ENCODE measurements at regions not wholly inside any gene's neighbourhood (a gene's known extent, or its start where the extent isn't known, plus 50 kb on each side); places are given as distances from the start of the nearest gene placed in this dataset.

GRCh38 chr2:53485021-53485728 lies 282.4 kb upstream of the CHAC2 start:
- Histone ChIP-seq H3K27me3 (replicated peaks in 1 of 2; ENCODE audit: control insufficient read depth in 2 of 2, extremely low read depth in 1 of 2, insufficient read depth in 2 of 2, low read length in 1 of 2) (no peaks in the 10 kb centered on the region), H3K36me3 (ENCODE audit: control insufficient read depth in 2 of 2, extremely low read depth in 1 of 2, insufficient read depth in 1 of 2, low read length in 1 of 2) (no peaks in the 10 kb centered on the region), H3K4me1 (ENCODE audit: control insufficient read depth in 1 of 2, extremely low read depth in 1 of 2, insufficient read depth in 2 of 2, low read length in 2 of 2) (no peaks in the 10 kb centered on the region), H3K27ac (ENCODE audit: low read length) (no peak overlapping the region), H3K4me3 (ENCODE audit: control insufficient read depth in 1 of 2, extremely low read depth in 1 of 2, low read length in 1 of 2) (no peak overlapping the region), H3K9me3 (no peaks in the 10 kb centered on the region)
- Mint-ChIP-seq H3K4me1 (no peaks in the 10 kb centered on the region), H3K4me3 (no peak overlapping the region), H3K27me3 (no peaks in the 10 kb centered on the region), H3K36me3 (no peaks in the 10 kb centered on the region), H3K9me3 (peaks cover 0 to 3% (median 0%) of the 10 kb centered on the region in 3 donors), H3K27ac (no peak overlapping the region)
- 80% methylated on average over 2 of the region's 3 CpGs for WGBS (ENCODE audit: insufficient coverage)
- DNase-seq (no peak), ATAC-seq (replicated peaks in 1 of 4) (no peak)
- ChIA-PET CTCF (no interaction called here), POLR2A (no interaction called here)

- H3K4me3 Mint-ChIP-seq: no peak overlapping the region
- H3K27ac ChIP-seq (ENCODE audit: low read length): no peak overlapping the region
- POLR2A ChIA-PET: no interaction called here
- DNase-seq: no peak
- H3K27ac Mint-ChIP-seq: no peak overlapping the region
- H3K36me3 ChIP-seq (ENCODE audit: control insufficient read depth in 2 of 2, extremely low read depth in 1 of 2, insufficient read depth in 1 of 2, low read length in 1 of 2): no peaks in the 10 kb centered on the region
- no peaks in the 10 kb centered on the region for H3K4me1 Mint-ChIP-seq
- no peaks in the 10 kb centered on the region for H3K36me3 Mint-ChIP-seq
- no peaks in the 10 kb centered on the region for H3K27me3 ChIP-seq (replicated peaks in 1 of 2; ENCODE audit: control insufficient read depth in 2 of 2, extremely low read depth in 1 of 2, insufficient read depth in 2 of 2, low read length in 1 of 2)
- no peak overlapping the region for H3K4me3 ChIP-seq (ENCODE audit: control insufficient read depth in 1 of 2, extremely low read depth in 1 of 2, low read length in 1 of 2)
- 93% methylated on average over 3 of the region's 4 CpGs for WGBS (ENCODE audit: insufficient coverage)
- peaks cover 0 to 3% (median 0%) of the 10 kb centered on the region in 3 donors for H3K9me3 Mint-ChIP-seq
- H3K27me3 Mint-ChIP-seq: no peaks in the 10 kb centered on the region
- CTCF ChIA-PET: no interaction called here
- H3K9me3 ChIP-seq: no peaks in the 10 kb centered on the region
- ATAC-seq (replicated peaks in 1 of 4): no peak
- no peaks in the 10 kb centered on the region for H3K4me1 ChIP-seq (ENCODE audit: control insufficient read depth in 1 of 2, extremely low read depth in 1 of 2, insufficient read depth in 2 of 2, low read length in 2 of 2)
Measured at GRCh38 chr2:53484531-53484930, 283.1 kb upstream of the CHAC2 start.

GRCh38 chr2:53477517-53477916 lies 290.1 kb upstream of the CHAC2 start:
- H3K4me3 Mint-ChIP-seq: no peak overlapping the region
- ChIA-PET POLR2A (no interaction called here), CTCF (interaction anchor here in 1 of 2 donors (0.7 kb wide), 1 partner anchor 9 kb away, joined by 4 read pairs; no protein-coding TSS in a partner anchor)
- no peaks in the 10 kb centered on the region for H3K4me1 Mint-ChIP-seq
- peaks cover 0 to 3% (median 0%) of the 10 kb centered on the region in 3 donors for H3K9me3 Mint-ChIP-seq
- no peak overlapping the region for H3K27ac Mint-ChIP-seq
- peaks cover 0 to 10% of the 10 kb centered on the region in 2 donors for H3K27me3 Mint-ChIP-seq
- no peaks in the 10 kb centered on the region for H3K4me1 ChIP-seq (ENCODE audit: control insufficient read depth in 1 of 2, extremely low read depth in 1 of 2, insufficient read depth in 2 of 2, low read length in 2 of 2)
- H3K27me3 ChIP-seq (replicated peaks in 1 of 2; ENCODE audit: control insufficient read depth in 2 of 2, extremely low read depth in 1 of 2, insufficient read depth in 2 of 2, low read length in 1 of 2): no peaks in the 10 kb centered on the region
- WGBS (ENCODE audit: insufficient coverage): no CpG with 5 or more reads among the region's 1 CpG
- H3K4me3 ChIP-seq (ENCODE audit: control insufficient read depth in 1 of 2, extremely low read depth in 1 of 2, low read length in 1 of 2): no peak overlapping the region
- no peaks in the 10 kb centered on the region for H3K36me3 ChIP-seq (ENCODE audit: control insufficient read depth in 2 of 2, extremely low read depth in 1 of 2, insufficient read depth in 1 of 2, low read length in 1 of 2)
- ATAC-seq (replicated peaks in 1 of 4) (no peak), DNase-seq (no peak)
- no peaks in the 10 kb centered on the region for H3K36me3 Mint-ChIP-seq
- no peaks in the 10 kb centered on the region for H3K9me3 ChIP-seq
- H3K27ac ChIP-seq (ENCODE audit: low read length): no peak overlapping the region

GRCh38 chr2:53476834-53477233 lies 290.8 kb upstream of the CHAC2 start:
- no peaks in the 10 kb centered on the region for H3K36me3 ChIP-seq (ENCODE audit: control insufficient read depth in 2 of 2, extremely low read depth in 1 of 2, insufficient read depth in 1 of 2, low read length in 1 of 2)
- H3K27ac Mint-ChIP-seq: no peak overlapping the region
- DNase-seq (no peak), ATAC-seq (replicated peaks in 1 of 4) (no peak)
- H3K9me3 Mint-ChIP-seq: no peaks in the 10 kb centered on the region
- WGBS (ENCODE audit: insufficient coverage): 77% methylated on average over 3 of the region's 6 CpGs
- no peaks in the 10 kb centered on the region for H3K4me1 Mint-ChIP-seq
- H3K4me1 ChIP-seq (ENCODE audit: control insufficient read depth in 1 of 2, extremely low read depth in 1 of 2, insufficient read depth in 2 of 2, low read length in 2 of 2): no peaks in the 10 kb centered on the region
- no peaks in the 10 kb centered on the region for H3K9me3 ChIP-seq
- no peak overlapping the region for H3K4me3 ChIP-seq (ENCODE audit: control insufficient read depth in 1 of 2, extremely low read depth in 1 of 2, low read length in 1 of 2)
- no peak overlapping the region for H3K27ac ChIP-seq (ENCODE audit: low read length)
- H3K36me3 Mint-ChIP-seq: no peaks in the 10 kb centered on the region
- ChIA-PET CTCF (no interaction called here), POLR2A (no interaction called here)
- no peaks in the 10 kb centered on the region for H3K27me3 ChIP-seq (replicated peaks in 1 of 2; ENCODE audit: control insufficient read depth in 2 of 2, extremely low read depth in 1 of 2, insufficient read depth in 2 of 2, low read length in 1 of 2)
- no peak overlapping the region for H3K4me3 Mint-ChIP-seq
- H3K27me3 Mint-ChIP-seq: peaks cover 0 to 10% of the 10 kb centered on the region in 2 donors

- Mint-ChIP-seq H3K27me3 (peaks cover 2 to 10% of the 10 kb centered on the region in 2 donors), H3K36me3 (no peaks in the 10 kb centered on the region), H3K4me1 (no peaks in the 10 kb centered on the region), H3K9me3 (no peaks in the 10 kb centered on the region), H3K27ac (no peak overlapping the region), H3K4me3 (no peak overlapping the region)
- Histone ChIP-seq H3K36me3 (ENCODE audit: control insufficient read depth in 2 of 2, extremely low read depth in 1 of 2, insufficient read depth in 1 of 2, low read length in 1 of 2) (no peaks in the 10 kb centered on the region), H3K27ac (ENCODE audit: low read length) (no peak overlapping the region), H3K27me3 (replicated peaks in 1 of 2; ENCODE audit: control insufficient read depth in 2 of 2, extremely low read depth in 1 of 2, insufficient read depth in 2 of 2, low read length in 1 of 2) (no peaks in the 10 kb centered on the region), H3K9me3 (no peaks in the 10 kb centered on the region), H3K4me3 (ENCODE audit: control insufficient read depth in 1 of 2, extremely low read depth in 1 of 2, low read length in 1 of 2) (no peak overlapping the region), H3K4me1 (ENCODE audit: control insufficient read depth in 1 of 2, extremely low read depth in 1 of 2, insufficient read depth in 2 of 2, low read length in 2 of 2) (no peaks in the 10 kb centered on the region)
- ATAC-seq (replicated peaks in 1 of 4) (no peak), DNase-seq (no peak)
- ChIA-PET POLR2A (no interaction called here), CTCF (no interaction called here)
- no CpG with 5 or more reads among the region's 2 CpGs for WGBS (ENCODE audit: insufficient coverage)
Measured at GRCh38 chr2:53475766-53476165, 291.8 kb upstream of the CHAC2 start.

GRCh38 chr2:53475321-53475720 lies 292.3 kb upstream of the CHAC2 start:
- H3K27ac Mint-ChIP-seq: no peak overlapping the region
- CTCF ChIA-PET: no interaction called here
- no peak overlapping the region for H3K27ac ChIP-seq (ENCODE audit: low read length)
- no peaks in the 10 kb centered on the region for H3K36me3 Mint-ChIP-seq
- no peaks in the 10 kb centered on the region for H3K36me3 ChIP-seq (ENCODE audit: control insufficient read depth in 2 of 2, extremely low read depth in 1 of 2, insufficient read depth in 1 of 2, low read length in 1 of 2)
- H3K4me3 Mint-ChIP-seq: no peak overlapping the region
- no peaks in the 10 kb centered on the region for H3K9me3 Mint-ChIP-seq
- ATAC-seq (replicated peaks in 1 of 4): no peak
- peaks cover 2 to 10% of the 10 kb centered on the region in 2 donors for H3K27me3 Mint-ChIP-seq
- DNase-seq: no peak
- H3K9me3 ChIP-seq: no peaks in the 10 kb centered on the region
- H3K4me3 ChIP-seq (ENCODE audit: control insufficient read depth in 1 of 2, extremely low read depth in 1 of 2, low read length in 1 of 2): no peak overlapping the region
- no peaks in the 10 kb centered on the region for H3K4me1 ChIP-seq (ENCODE audit: control insufficient read depth in 1 of 2, extremely low read depth in 1 of 2, insufficient read depth in 2 of 2, low read length in 2 of 2)
- POLR2A ChIA-PET: no interaction called here
- no peaks in the 10 kb centered on the region for H3K4me1 Mint-ChIP-seq
- H3K27me3 ChIP-seq (replicated peaks in 1 of 2; ENCODE audit: control insufficient read depth in 2 of 2, extremely low read depth in 1 of 2, insufficient read depth in 2 of 2, low read length in 1 of 2): no peaks in the 10 kb centered on the region
- WGBS (ENCODE audit: insufficient coverage): no CpG with 5 or more reads among the region's 2 CpGs

- no peaks in the 10 kb centered on the region for H3K9me3 ChIP-seq
- ATAC-seq (replicated peaks in 1 of 4): no peak
- no peak overlapping the region for H3K4me3 Mint-ChIP-seq
- no peaks in the 10 kb centered on the region for H3K4me1 Mint-ChIP-seq
- H3K36me3 ChIP-seq (ENCODE audit: control insufficient read depth in 2 of 2, extremely low read depth in 1 of 2, insufficient read depth in 1 of 2, low read length in 1 of 2): no peaks in the 10 kb centered on the region
- H3K9me3 Mint-ChIP-seq: no peaks in the 10 kb centered on the region
- WGBS (ENCODE audit: insufficient coverage): 86% methylated on average over 1 of the region's 2 CpGs
- POLR2A ChIA-PET: no interaction called here
- no peak overlapping the region for H3K27ac ChIP-seq (ENCODE audit: low read length)
- CTCF ChIA-PET: no interaction called here
- no peak overlapping the region for H3K27ac Mint-ChIP-seq
- no peak overlapping the region for H3K4me3 ChIP-seq (ENCODE audit: control insufficient read depth in 1 of 2, extremely low read depth in 1 of 2, low read length in 1 of 2)
- H3K4me1 ChIP-seq (ENCODE audit: control insufficient read depth in 1 of 2, extremely low read depth in 1 of 2, insufficient read depth in 2 of 2, low read length in 2 of 2): no peaks in the 10 kb centered on the region
- DNase-seq: no peak
- H3K36me3 Mint-ChIP-seq: no peaks in the 10 kb centered on the region
- H3K27me3 Mint-ChIP-seq: peaks cover 2 to 10% of the 10 kb centered on the region in 2 donors
- no peaks in the 10 kb centered on the region for H3K27me3 ChIP-seq (replicated peaks in 1 of 2; ENCODE audit: control insufficient read depth in 2 of 2, extremely low read depth in 1 of 2, insufficient read depth in 2 of 2, low read length in 1 of 2)
Measured at GRCh38 chr2:53474914-53475313, 292.7 kb upstream of the CHAC2 start.
